Astrocyte of the spinal cord (primary cell): ENCODE measurements at regions not wholly inside any gene's neighbourhood (a gene's known extent, or its start where the extent isn't known, plus 50 kb on each side); places are given as distances from the start of the nearest gene placed in this dataset.

Source experiments
- DNase-seq: peaks from one replicate; pipeline ENCODE4 v3.0.0; 2011; ENCODE audit warnings: low read depth, low spot score
- H3K4me3 ChIP-seq: 2 replicates; pipeline ENCODE4 v1.5.1; 2011; ENCODE audit warnings: low read depth, mild to moderate bottlenecking, low read length, moderate library complexity
- CTCF ChIP-seq: IDR thresholded peaks from 2 replicates; pipeline ENCODE4 v1.5.1; 2012; ENCODE audit warnings: low read depth, mild to moderate bottlenecking, low read length, inconsistent platforms
- in situ Hi-C: cut with HindIII; loops from 2 replicates; pipeline ENCODE4 v1.10.0; 2017; ENCODE audit warnings: low sequenced_read_pairs

GRCh38 chr2:18483896-18484295, 76.6 kb downstream of the RDH14 start:
- TF ChIP-seq CTCF, result no peak
- in situ Hi-C loops, result no loop called here
- no peak for DNase-seq
- H3K4me3 ChIP-seq, result no peak overlapping the region

GRCh38 chr2:18482666-18483065, 77.8 kb downstream of the RDH14 start:
- H3K4me3 ChIP-seq, result no peak overlapping the region
- no peak for DNase-seq
- TF ChIP-seq CTCF, result no peak
- in situ Hi-C loops, result no loop called here

GRCh38 chr2:18479947-18480369, 80.5 kb downstream of the RDH14 start:
- no peak overlapping the region for H3K4me3 ChIP-seq
- DNase-seq, result no peak
- TF ChIP-seq CTCF, result no peak
- in situ Hi-C loops, result no loop called here

GRCh38 chr2:18477293-18477692, 83.2 kb downstream of the RDH14 start:
- no peak for TF ChIP-seq CTCF
- no peak for DNase-seq
- no peak overlapping the region for H3K4me3 ChIP-seq
- in situ Hi-C loops, result no loop called here

GRCh38 chr2:18476484-18476883, 84.0 kb downstream of the RDH14 start:
- no peak for DNase-seq
- TF ChIP-seq CTCF, result no peak

GRCh38 chr2:18475884-18476283, 84.6 kb downstream of the RDH14 start:
- in situ Hi-C loops, result no loop called here
- H3K4me3 ChIP-seq, result no peak overlapping the region
- TF ChIP-seq CTCF, result no peak
- DNase-seq, result no peak

More at GRCh38 chr2:18476484-18476883, 84.0 kb downstream of the RDH14 start:
- no peak overlapping the region for H3K4me3 ChIP-seq
- in situ Hi-C loops, result no loop called here

GRCh38 chr2:18474700-18475099, 85.8 kb downstream of the RDH14 start:
- no peak overlapping the region for H3K4me3 ChIP-seq
- TF ChIP-seq CTCF, result no peak
- no peak for DNase-seq
- in situ Hi-C loops, result no loop called here
